SKM-1 treated with dmso at 0.1 percent for 144 hours (cell line): ENCODE measurements at regions not wholly inside any gene's neighbourhood (a gene's known extent, or its start where the extent isn't known, plus 50 kb on each side); places are given as distances from the start of the nearest gene placed in this dataset.
"Not testable (repeated sequence)": the region's sequence is repeated elsewhere in the genome, so short reads cannot be mapped to it uniquely, and the experiment has no call there.

Source experiments
- DNase-seq: peaks from one replicate; lab custom pipeline; 2025; ENCODE audit not compliant: unreplicated experiment; lab: John Stamatoyannopoulos, UW

DNA sequence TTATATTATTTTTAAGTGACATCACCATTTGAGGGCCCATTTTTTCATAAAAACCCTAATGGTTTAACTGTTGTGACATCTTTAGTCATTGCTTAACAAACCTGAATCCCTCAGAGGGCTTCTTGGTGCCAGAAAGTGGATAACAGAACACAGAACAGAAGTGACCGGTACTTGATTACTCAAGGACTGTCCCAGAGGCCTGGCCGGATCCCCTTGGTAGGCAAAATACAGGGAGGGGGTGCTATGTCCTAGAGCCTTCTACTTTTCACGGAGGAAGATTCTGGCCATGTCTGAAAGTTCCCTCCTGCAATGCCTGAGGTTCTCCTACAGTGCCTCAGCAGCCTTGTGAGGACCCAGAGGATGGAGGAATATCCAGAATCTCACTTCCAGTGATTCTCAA lies 94.3 kb upstream of the DCLK2 start:
- no peak for DNase-seq

DNA sequence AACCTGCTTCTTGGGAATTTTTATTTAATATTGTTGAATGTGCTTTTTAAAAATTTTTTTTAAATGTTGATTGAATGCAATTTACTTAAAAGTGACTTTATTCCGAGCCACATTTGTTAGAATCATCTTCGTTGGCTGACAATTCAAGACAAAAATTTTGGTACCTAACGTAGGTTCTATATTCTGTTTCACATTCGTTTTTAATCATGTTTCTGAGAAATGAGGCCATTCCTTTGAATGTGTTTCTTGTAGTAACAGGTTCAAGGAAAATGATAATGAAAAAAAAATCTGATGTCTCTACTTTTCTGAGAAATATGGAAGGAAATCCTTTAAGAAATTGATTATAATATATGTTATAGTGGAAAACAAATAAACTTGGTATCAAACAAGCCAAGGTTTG lies 92.3 kb upstream of the DCLK2 start:
- DNase-seq: no peak

DNA sequence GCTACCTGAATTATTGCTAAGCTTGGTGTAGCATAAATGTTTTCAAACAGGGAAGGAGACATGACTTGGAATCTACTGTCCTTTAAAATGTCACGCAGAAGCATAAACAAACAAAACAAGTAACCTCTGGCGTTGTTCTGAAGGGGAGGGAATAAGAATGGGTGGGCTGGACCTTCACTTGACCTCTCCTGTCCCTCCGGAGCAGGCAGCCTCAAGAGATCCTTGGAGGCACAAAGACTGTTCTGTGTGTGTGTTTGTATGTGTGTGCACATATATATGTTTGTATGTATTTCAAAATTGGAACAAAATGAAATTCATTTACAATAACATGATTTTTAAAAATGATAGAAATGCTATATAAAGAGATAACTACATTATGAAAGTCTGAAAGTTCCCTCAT lies 91.3 kb upstream of the DCLK2 start:
- no peak for DNase-seq

DNA sequence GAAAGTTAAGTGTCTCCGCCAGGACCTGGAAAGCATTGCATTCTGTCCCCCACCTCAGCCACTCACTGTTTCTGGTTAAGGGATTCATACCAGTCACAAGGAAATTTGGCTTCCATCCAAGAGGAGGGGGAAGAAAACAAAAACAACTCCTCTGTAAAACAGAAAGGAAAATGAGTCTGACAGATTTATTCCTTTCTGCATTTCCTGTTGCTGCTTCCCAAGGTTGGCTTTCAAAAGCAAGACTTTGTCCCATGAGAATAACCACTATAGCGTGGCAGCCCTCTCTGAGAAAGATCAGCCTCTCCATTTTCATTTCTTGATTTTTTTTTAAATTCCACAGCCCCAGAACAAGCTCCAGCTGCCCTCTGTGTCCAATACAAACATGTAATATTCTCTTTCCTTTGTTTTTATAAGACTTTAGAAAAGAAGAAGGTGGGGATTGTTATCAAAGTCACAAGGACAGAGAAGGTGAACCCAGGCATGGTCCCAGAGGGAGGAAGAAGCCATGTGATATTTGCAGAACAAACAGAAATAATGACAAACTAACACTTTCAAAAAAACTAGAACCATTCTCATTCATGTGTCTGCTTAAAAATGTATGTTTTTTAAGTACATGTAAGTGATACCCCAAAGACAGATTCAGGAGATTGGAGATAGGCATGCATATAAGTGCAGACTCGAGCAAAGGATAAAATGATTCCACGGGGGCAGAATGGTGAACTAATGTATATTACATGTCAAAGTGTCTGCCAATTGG lies 90.7 kb upstream of the DCLK2 start:
- no peak for DNase-seq

DNA sequence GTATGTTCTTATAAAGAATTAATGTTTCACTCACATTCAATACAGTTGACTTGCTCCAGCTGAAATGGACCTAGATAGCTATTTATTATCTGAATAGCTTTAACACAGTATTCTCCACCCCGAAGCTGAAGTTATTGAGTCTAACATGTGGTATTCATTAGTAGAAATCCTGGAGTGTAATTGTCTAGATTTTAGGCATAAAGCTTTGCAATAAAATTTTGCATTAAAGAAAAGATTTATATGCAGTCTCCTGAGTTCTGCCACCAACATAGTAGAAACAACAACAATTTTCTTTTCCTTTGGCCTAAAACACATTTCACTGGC lies 90.2 kb upstream of the DCLK2 start:
- no peak for DNase-seq

DNA sequence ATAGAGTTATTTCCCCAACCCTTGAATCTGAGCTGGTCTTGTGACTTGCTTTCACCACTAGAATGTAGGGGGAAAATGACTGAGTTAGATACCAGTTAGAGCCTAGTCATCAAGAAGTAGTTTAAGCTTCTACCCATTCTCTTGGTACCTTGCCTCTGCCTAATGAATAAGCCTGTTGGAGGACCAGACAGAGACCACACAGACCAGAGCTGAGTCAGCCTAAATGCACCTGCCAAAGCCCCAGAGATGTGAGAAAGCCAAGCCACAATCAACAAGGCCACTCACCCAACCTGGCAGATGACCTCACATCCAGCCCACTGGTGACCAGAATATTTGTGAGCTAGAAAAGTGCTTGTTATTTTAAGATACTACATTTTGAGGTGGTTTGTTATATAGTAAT lies 85.2 kb upstream of the DCLK2 start:
- no peak for DNase-seq

DNA sequence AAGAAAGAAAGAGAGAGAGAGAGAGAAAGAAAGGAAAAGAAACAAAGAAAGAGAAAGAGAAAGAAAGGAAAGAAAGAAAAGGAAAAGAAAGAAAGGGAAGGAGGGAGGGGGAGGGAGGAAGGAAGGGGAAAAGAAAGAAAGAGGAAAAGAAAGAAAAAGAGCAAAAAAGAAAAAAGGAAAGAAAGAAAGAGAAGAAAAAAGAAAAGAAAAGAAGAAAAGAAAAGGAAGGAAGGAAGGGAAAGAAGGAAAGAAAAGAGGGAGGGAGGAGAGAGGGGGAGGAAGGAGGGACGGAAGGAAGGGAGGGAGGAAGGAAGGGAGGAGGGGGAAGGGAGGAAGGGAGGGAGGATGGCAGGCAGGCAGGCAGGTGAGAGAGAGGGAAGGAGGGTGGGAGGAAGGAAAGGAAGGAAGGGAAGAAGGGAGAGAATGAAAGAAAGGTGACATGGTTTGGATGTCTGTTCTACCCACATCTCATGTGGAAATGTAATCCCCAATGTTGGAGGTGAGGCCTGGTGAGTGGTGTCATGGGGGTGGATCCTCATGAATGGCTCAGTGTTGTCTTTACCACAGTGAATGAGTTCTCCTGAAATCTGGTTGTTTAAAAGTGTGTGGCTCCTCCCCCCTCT lies 83.0 kb upstream of the DCLK2 start:
- no peak for DNase-seq

DNA sequence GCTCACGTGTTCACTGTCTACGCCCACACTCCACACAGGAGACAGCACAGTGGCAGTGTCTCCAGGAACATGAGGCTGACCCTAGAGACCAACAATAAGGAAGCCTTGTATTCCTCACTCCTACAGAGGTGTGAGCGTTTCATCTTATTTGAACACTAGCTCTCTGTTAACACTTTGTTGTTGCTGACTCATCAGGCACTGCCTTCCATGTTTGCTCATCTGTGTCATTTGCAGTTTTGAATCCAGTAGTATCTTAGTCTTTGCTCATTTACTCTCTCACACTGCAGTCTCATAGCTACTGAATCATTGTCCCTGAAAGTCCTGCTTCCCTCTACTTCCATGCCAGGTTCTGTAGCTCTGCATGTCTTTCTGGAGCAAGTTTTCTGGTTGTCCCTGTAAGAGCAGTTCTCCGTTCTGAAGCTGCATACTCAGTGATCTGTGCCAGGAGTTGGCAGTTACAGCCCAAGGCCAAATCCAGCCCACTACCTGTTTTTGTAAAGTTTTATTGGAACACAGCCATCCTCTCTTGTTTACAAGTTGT lies 80.3 kb upstream of the DCLK2 start:
- no peak for DNase-seq

DNA sequence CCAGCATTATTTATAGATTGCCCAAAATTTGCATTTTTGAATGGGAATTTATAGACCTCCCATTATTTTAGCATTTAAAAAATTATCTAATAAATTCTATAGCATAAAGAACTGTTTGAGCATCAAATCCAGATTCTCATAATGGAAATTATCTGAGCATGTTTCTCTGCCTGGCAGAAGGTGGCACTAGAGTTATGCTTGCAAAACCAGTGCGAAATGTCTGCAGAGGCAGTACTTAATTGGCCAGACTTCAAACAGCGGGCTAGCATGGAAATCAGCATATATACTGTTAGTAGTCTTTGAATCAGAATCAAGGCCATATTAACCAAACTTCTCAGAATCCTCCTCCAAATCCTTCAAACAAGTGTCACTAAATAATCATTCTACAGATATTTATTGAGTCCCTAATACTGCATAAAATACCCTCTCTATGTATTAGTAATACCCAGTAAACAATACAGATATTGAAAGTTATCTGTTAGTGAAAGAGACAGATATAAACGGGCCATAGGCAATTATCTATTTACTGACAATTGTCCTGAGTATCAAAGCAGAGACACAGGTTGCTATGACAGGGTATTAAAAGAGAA lies 78.7 kb upstream of the DCLK2 start:
- peak; percentile 24 for DNase-seq

DNA sequence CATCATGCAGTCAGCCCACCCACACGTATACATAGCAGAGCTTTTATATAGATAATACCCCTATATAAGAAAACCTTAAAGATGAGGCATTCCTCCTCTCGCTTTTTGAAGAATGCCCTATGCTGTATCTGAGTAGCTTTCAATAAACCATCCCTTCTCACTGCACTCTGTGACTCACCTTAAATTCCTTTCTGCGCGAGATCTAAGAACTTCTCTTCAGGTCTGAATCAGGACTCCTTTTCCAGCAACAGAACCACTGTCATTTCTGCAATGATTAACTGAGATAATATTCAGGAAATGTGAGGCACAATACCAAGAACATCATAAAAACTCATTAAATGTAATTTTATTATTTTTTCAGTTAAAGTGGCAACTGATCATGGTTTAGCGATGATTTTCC lies 76.4 kb upstream of the DCLK2 start:
- DNase-seq: no peak

DNA sequence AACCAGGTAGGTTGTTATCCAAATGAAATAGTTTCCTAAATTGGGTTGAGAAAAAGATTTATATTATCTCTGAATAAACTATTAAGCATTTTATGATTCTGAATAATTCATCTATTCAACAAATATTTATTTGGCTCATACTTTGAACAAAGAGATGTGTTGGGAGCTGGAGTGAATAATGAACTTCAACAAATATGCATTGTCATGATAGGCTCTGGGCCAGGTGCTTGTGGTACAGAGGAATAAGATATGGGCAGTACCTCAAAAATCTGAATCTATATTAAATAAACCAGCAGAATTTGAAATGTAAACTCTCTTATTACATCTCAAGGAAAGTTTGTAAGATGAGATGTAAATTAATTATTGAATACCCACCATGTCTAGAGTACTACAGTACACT lies 75.7 kb upstream of the DCLK2 start:
- DNase-seq: no peak

DNA sequence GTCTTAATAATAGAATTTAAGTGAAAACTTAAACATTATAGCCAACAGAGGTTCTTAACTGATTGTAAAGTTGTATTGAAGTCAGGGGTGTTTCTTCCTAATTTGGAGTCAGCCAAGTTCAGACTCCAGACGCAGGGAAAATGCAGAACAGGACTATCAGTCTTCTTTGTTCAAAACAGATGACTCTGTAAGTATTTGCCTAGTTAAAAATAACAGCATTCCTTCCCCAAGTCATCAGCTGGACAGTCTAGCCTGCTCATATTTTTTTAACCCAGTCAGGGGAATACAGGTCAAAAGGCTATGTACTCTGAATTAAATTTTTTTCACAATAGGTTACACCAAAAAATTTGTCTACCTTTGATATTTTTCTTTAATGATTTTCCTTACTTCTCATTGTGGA lies 73.8 kb upstream of the DCLK2 start:
- no peak for DNase-seq

DNA sequence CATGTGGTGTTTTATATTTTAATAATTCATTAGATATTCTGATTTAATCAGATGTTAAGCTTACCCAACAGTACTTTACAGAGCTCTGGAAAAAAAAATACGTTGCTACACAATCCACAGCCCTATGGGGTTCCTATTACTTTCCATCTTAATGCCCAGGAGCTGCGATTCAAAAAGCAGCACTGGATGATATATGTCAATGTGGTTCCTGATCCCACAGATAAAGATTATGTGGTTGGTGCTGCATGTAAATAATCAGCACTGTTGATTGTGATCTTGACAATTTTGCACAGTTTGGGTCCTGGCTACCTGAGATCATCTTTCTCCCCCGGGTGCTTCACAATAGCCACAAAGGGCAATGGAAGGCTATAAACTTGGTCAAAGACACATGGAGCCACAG lies 72.7 kb upstream of the DCLK2 start:
- no peak for DNase-seq

DNA sequence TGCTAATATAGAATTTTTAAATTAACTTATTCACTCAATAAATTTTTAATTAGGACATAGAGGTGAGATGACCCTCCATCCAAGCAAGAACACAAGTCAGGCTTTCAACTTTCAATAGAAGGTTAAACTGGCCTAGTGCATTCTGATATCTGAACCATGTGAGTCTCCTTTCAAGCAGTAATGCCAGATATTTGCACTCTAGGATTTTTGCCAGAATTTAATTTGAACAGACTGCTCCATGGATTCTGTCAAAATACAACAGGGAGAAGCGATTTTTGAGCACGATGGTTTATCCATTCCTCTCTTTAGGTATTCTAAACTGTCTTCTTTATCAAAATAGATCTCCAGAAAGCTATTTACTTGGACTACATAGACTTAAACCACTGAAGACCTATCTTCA lies 72.0 kb upstream of the DCLK2 start:
- DNase-seq: no peak

DNA sequence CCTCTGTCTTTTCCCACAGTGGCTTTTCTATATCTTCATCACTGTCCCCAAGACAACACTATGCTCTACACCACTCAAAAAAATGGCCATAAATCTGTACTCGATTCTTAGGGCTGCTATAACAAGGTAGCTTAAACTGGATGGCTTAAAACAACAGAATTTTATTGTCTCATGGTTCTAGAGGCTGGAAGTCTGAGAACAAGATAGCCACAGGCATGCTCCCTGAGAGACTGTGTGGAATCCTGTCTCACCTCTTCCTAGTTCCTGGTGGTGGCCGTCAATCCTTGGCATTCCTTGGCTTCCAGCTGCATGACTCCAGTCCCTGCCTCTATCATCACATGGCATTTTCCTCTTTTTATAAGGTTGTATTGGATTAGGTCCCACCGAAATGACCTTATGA lies 70.7 kb upstream of the DCLK2 start:
- DNase-seq: no peak

DNA sequence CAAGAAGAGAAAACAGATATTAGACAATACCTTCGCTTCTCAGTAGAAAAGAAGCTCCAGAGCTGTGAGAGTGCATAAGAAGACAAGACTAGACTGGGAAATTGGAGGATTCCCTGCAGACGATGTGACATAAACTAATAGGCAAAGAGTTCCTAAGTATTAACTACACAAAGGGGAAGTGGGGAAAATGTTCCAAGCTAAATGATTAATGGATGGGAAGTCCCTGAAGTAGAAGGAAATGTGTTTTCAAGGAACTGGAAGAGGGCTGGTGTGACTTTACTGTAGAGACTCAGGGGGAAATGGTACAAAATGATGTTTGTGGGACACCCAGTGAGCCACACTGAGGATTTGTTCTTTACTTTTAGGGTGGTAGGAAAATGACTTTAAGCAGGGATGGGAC lies 69.7 kb upstream of the DCLK2 start:
- DNase-seq: no peak

DNA sequence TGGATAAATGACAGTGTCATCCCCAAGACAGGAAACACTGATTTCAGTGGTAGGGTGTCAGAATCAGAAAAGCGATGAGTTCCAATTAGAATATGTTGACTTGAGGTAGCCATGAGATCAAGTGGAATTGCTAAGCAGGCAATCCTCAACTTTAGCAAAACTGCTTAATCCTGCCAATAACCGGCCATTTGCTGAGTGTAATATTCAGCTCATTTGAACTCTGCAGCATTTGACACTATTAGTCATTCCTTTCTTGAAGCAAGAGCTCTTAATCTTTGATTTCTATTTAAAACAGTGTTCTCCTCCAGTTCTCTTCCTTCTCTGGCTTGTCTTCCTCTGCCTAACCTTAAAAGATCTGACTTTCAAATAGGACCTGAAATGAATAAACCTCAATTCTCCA lies 68.7 kb upstream of the DCLK2 start:
- no peak for DNase-seq

DNA sequence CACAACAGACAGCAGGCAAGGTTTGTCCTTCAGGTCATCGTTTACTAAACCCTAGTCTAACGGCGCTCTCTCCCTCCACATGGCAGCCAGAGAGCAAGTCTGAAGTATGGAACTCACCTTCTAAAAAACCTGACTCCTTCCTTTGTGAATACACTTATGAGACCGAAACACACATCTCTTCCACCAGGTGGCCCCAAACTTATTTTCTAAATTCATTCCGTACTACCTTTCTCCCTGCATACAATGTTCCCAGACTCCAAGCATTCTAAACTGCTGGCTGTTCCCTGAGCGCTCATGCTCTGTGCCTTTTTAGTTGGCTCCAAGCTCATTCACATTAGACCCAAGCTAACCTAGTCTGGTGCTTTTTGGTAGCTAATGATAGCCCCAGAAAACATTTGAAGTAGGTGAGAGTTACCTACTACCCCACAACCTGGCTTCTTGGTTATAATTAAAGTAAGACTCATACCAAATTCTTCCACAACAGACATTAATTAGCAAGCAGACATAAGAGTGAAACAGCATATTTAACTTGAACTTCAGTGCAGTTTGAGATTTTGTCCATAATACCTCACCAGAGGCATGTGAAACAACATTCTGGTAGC lies 67.6 kb upstream of the DCLK2 start:
- peak; percentile 58 for DNase-seq

DNA sequence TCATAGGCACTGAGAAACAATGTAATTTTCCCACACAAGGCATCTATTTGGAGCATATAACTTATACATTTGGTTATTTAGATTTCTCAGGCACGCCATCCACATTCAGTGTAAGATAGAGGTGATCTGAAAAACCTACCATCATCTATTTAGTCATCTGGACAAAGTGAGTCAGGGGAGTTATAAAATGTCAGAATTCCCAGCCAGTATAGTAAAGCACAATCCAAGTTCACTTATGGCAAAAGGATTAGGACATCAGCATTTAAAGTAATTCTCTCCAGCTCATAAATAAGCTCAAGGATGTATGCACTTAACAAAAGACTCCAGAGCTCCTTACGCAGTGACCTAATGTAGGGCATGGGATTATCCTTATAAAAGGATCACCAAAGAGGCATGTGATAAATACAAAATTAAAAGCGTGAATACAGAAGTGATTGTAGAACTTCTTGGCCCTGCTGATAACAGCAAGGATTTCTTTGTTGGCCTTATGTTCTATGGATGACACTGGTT lies 65.3 kb upstream of the DCLK2 start:
- no peak for DNase-seq

DNA sequence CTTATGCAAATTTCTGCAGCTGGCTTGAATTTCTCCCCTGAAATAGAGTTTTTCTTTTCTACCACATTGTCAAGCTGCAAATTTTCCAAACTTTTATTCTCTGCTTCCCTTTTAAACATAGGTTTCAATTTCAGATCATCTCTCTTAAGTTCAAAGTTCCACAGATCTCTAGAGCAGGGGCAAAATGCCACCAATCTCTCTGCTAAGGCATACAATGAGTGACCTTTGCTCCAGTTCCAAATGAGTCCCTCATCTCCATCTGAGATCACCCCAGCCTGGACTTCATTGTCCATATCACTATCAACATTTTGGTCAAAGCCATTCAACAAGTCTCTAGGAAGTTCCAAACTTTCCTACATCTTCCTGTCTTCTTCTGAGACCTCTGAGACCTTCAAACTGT lies 62.3 kb upstream of the DCLK2 start:
- DNase-seq: not testable (repeated sequence)

DNA sequence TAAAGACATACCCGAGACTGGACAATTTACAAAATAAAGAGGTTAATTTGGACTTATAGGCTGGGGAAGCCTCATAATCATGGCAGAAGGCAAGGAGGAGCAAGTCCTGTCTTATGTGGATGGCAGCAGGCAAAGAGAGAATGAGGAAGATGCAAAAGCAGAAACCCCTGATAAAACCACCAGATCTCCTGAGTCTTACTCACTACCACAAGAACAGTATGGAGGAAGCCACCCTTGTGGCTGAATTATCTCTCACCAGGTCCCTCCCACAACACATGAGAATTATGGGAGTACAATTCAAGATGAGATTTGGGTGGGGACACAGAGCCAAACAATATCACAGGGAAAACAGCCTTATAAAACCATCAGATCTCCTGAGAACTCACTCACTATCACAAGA lies 61.6 kb upstream of the DCLK2 start:
- peak; percentile 8 for DNase-seq

DNA sequence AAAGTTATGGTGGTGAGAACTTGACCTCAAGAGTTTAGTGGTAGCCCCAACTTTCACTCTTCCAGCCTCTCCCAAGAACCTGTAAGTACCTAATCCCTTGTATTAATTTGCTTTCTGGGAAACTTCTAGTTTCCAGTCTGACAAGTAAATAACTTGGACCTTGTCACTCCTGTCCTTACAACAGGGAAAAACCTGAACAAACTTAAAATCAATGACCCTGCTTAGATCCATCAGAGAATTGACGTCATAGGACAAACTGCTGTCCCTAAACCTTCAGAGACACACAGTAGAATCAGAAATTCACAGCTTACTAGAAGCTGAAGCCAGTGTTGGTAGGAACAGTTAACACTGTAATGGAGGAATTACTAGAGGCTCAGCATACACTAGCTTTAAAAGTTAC lies 60.0 kb upstream of the DCLK2 start:
- DNase-seq: no peak
